ENCODE measurements at regions not wholly inside any gene's neighbourhood (a gene's known extent, or its start where the extent isn't known, plus 50 kb on each side); places are given as distances from the start of the nearest gene placed in this dataset.

GRCh38 chr16:35794896-35795295 lies 2335.5 kb downstream of the TP53TG3F start:
- TF ChIP-seq POLR2AphosphoS5 (IDR thresholded peaks at IDR 0.05) = no peak
- no peak for TF ChIP-seq CTCF (IDR thresholded peaks at IDR 0.05)
- TF ChIP-seq EP300 (IDR thresholded peaks at IDR 0.05) = no peak
- TF ChIP-seq POLR2A (IDR thresholded peaks at IDR 0.05) = no peak

Measured in sigmoid colon (tissue), 4 donors.